ENCODE measurements at regions not wholly inside any gene's neighbourhood (a gene's known extent, or its start where the extent isn't known, plus 50 kb on each side); places are given as distances from the start of the nearest gene placed in this dataset.

- TF ChIP-seq POLR2AphosphoS2 (IDR thresholded peaks at IDR 0.05; ENCODE audit: low read depth, low read length) (no peak), POU2F2 (IDR thresholded peaks at IDR 0.05; ENCODE audit: borderline replicate concordance, low read depth, low read length) (no peak), GATAD2B (conservative IDR thresholded peaks at IDR 0.05; ENCODE audit: low read depth) (no peak), E2F8 (IDR thresholded peaks at IDR 0.05; ENCODE audit: low read depth, partially characterized antibody) (no peak), ESRRA (IDR thresholded peaks at IDR 0.05; ENCODE audit: low read length) (no peak)
- TF ChIP-seq, protein P1, sequence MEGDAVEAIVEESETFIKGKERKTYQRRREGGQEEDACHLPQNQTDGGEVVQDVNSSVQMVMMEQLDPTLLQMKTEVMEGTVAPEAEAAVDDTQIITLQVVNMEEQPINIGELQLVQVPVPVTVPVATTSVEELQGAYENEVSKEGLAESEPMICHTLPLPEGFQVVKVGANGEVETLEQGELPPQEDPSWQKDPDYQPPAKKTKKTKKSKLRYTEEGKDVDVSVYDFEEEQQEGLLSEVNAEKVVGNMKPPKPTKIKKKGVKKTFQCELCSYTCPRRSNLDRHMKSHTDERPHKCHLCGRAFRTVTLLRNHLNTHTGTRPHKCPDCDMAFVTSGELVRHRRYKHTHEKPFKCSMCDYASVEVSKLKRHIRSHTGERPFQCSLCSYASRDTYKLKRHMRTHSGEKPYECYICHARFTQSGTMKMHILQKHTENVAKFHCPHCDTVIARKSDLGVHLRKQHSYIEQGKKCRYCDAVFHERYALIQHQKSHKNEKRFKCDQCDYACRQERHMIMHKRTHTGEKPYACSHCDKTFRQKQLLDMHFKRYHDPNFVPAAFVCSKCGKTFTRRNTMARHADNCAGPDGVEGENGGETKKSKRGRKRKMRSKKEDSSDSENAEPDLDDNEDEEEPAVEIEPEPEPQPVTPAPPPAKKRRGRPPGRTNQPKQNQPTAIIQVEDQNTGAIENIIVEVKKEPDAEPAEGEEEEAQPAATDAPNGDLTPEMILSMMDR (IDR thresholded peaks at IDR 0.05 in 2 of 3, conservative IDR thresholded peaks at IDR 0.05 in 1 of 3; ENCODE audit: control insufficient read depth in 2 of 3, extremely low read depth in 1 of 3, insufficient read depth in 1 of 3, low read depth in 3 of 3, low read length in 3 of 3) = no peak
- TF ChIP-seq, protein P2, sequence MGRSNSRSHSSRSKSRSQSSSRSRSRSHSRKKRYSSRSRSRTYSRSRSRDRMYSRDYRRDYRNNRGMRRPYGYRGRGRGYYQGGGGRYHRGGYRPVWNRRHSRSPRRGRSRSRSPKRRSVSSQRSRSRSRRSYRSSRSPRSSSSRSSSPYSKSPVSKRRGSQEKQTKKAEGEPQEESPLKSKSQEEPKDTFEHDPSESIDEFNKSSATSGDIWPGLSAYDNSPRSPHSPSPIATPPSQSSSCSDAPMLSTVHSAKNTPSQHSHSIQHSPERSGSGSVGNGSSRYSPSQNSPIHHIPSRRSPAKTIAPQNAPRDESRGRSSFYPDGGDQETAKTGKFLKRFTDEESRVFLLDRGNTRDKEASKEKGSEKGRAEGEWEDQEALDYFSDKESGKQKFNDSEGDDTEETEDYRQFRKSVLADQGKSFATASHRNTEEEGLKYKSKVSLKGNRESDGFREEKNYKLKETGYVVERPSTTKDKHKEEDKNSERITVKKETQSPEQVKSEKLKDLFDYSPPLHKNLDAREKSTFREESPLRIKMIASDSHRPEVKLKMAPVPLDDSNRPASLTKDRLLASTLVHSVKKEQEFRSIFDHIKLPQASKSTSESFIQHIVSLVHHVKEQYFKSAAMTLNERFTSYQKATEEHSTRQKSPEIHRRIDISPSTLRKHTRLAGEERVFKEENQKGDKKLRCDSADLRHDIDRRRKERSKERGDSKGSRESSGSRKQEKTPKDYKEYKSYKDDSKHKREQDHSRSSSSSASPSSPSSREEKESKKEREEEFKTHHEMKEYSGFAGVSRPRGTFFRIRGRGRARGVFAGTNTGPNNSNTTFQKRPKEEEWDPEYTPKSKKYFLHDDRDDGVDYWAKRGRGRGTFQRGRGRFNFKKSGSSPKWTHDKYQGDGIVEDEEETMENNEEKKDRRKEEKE (IDR thresholded peaks at IDR 0.05) = no peak
Observed at GRCh38 chr15:36332896-36333295, 246.5 kb upstream of the CDIN1 start.

Data from GM12878 (cell line).